ENCODE measurements at regions not wholly inside any gene's neighbourhood (a gene's known extent, or its start where the extent isn't known, plus 50 kb on each side); places are given as distances from the start of the nearest gene placed in this dataset.

GRCh38 chr12:14257303-14257733 is 108.2 kb upstream of the ATF7IP start:
- TF ChIP-seq, protein P1, sequence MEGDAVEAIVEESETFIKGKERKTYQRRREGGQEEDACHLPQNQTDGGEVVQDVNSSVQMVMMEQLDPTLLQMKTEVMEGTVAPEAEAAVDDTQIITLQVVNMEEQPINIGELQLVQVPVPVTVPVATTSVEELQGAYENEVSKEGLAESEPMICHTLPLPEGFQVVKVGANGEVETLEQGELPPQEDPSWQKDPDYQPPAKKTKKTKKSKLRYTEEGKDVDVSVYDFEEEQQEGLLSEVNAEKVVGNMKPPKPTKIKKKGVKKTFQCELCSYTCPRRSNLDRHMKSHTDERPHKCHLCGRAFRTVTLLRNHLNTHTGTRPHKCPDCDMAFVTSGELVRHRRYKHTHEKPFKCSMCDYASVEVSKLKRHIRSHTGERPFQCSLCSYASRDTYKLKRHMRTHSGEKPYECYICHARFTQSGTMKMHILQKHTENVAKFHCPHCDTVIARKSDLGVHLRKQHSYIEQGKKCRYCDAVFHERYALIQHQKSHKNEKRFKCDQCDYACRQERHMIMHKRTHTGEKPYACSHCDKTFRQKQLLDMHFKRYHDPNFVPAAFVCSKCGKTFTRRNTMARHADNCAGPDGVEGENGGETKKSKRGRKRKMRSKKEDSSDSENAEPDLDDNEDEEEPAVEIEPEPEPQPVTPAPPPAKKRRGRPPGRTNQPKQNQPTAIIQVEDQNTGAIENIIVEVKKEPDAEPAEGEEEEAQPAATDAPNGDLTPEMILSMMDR (IDR thresholded peaks at IDR 0.05; ENCODE audit: low read depth, low read length, poor library complexity, severe bottlenecking) = no peak
- TF ChIP-seq EZH2phosphoT487 (IDR thresholded peaks at IDR 0.05; ENCODE audit: borderline replicate concordance, low read length) = no peak

Measured in DOHH2 (cell line).